SU-DHL-6 (cell line): ENCODE measurements at regions not wholly inside any gene's neighbourhood (a gene's known extent, or its start where the extent isn't known, plus 50 kb on each side); places are given as distances from the start of the nearest gene placed in this dataset.

Source experiments
- H2AFZ ChIP-seq: fragments of 200-600 bp; sonication (generic); 2 replicates; pipeline ENCODE4 v1.6.1; 2014; ENCODE audit warnings: low read depth, mild to moderate bottlenecking, moderate library complexity, mixed read lengths, antibody characterized with exemption, low read length; ENCODE audit not compliant: severe bottlenecking
- H3F3A ChIP-seq: fragments of 200-600 bp; shearing (Covaris generic); 2 replicates; pipeline ENCODE4 v1.6.0; 2016; ENCODE audit warnings: antibody characterized with exemption, mild to moderate bottlenecking; ENCODE audit not compliant: insufficient read depth
- H3K27ac ChIP-seq: fragments of 200-600 bp; sonication (generic); 2 replicates; pipeline ENCODE4 v1.5.1; 2016; ENCODE audit warnings: low read depth, mild to moderate bottlenecking, low read length, moderate library complexity, mixed read lengths
- H3K27me3 ChIP-seq: fragments of 200-600 bp; sonication (generic), shearing (Covaris generic); 2 replicates; pipeline ENCODE4 v1.6.0; 2014; ENCODE audit warnings: mild to moderate bottlenecking, low read length
- H3K36me3 ChIP-seq: fragments of 200-600 bp; sonication (generic); 2 replicates; pipeline ENCODE4 v1.6.1; 2014; ENCODE audit warnings: mild to moderate bottlenecking, low read length, mixed read lengths
- H3K4me2 ChIP-seq: fragments of 300-600, 200-600 bp; shearing (Covaris generic), sonication (generic); 2 replicates; pipeline ENCODE4 v1.6.0; 2014; ENCODE audit warnings: low read length, low read depth, mild to moderate bottlenecking; ENCODE audit not compliant: poor library complexity, severe bottlenecking
- H3K4me3 ChIP-seq: fragments of 200-600 bp; sonication (generic); 2 replicates; pipeline ENCODE4 v1.5.1; 2014; ENCODE audit warnings: antibody characterized with exemption, low read length, mild to moderate bottlenecking, mixed read lengths; ENCODE audit not compliant: insufficient read depth, poor library complexity, severe bottlenecking
- H3K79me2 ChIP-seq: fragments of 200-600 bp; sonication (generic); 2 replicates; pipeline ENCODE4 v1.6.1; 2014; ENCODE audit warnings: mild to moderate bottlenecking, low read length, moderate library complexity; ENCODE audit not compliant: insufficient read depth
- H3K9ac ChIP-seq: fragments of 200-600 bp; sonication (generic); 2 replicates; pipeline ENCODE4 v1.7.0; 2014; ENCODE audit warnings: mild to moderate bottlenecking, low read length
- H3K9me2 ChIP-seq: fragments of 200-600 bp; sonication (generic); replicated peaks from 2 replicates; pipeline ENCODE4 v1.6.1; 2014; ENCODE audit warnings: low read length; ENCODE audit not compliant: insufficient read depth
- H3K9me3 ChIP-seq: fragments of 200-600 bp; sonication (generic); 2 replicates; pipeline ENCODE4 v1.6.1; 2014; ENCODE audit warnings: low read length, mixed read lengths; ENCODE audit not compliant: insufficient read depth
- H4K20me1 ChIP-seq: fragments of 200-600 bp; sonication (generic); 2 replicates; pipeline ENCODE4 v1.6.1; 2014; ENCODE audit warnings: low read depth, mild to moderate bottlenecking, antibody characterized with exemption, low read length, moderate library complexity, mixed read lengths
- EZH2phosphoT487 ChIP-seq: fragments of 200-600 bp; sonication (generic), shearing (Covaris generic); conservative IDR thresholded peaks from 2 replicates; pipeline ENCODE4 v1.6.1; 2018; ENCODE audit warnings: mild to moderate bottlenecking, antibody characterized with exemption, low read length, moderate library complexity, mixed read lengths
- TF ChIP-seq, protein P1 (sequence below): fragments of 200-600 bp; sonication (generic); IDR thresholded peaks from one replicate; pipeline ENCODE4 v1.5.1; 2017; ENCODE audit warnings: antibody characterized with exemption, mild to moderate bottlenecking, low read length, moderate library complexity; ENCODE audit not compliant: insufficient read depth, poor library complexity, severe bottlenecking

DNA sequence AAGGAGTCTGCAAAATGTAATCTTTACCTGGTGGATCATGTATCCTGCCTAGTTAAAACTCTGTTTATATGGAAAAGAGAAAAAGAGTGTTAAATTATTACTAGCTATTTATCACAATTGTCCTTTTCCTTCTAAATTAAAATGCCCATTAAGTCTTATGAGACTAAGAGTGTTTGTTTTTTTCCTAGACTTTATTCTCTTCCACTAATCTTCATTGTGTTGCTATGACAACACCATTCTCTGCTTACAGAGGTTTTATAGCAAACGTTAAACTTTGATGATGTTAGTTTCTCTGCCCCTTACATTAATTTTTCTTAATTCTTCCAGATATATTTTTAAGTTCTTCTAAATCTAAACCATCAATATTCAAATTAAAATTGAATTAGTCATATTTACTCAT is 420.8 kb downstream of the TBC1D32 start:
- Histone ChIP-seq H3K9me3 (no peaks in the 10 kb centered on the region), H3K9ac (no peak overlapping the region), H3K79me2 (no peaks in the 10 kb centered on the region), H4K20me1 (no peaks in the 10 kb centered on the region), H3K27ac (no peak overlapping the region), H2AFZ (no peak overlapping the region), H3K27me3 (no peaks in the 10 kb centered on the region), H3F3A (no peaks in the 10 kb centered on the region), H3K4me3 (no peak overlapping the region), H3K4me2 (no peak overlapping the region), H3K9me2 (no peaks in the 10 kb centered on the region), H3K36me3 (no peaks in the 10 kb centered on the region)
- TF ChIP-seq EZH2phosphoT487, result no peak

DNA sequence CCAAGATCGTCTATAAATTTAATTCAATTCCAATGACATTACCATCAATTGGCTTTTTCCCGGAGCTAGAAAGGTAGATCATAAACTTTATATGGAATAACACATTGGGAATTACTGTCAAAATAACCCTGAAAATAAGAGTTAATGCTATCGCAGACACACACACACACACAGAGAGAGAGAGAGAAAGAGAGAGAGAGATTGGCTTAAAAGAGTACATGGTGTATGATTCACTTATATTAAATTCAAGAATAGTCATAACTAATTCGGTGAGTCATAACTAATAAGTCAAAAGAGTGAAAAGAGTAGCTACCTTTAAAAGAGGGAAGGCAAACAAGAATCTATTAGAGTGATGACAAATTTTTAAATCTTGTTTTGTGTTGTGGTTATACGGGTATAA is 425.5 kb downstream of the TBC1D32 start:
- Histone ChIP-seq H3K4me3 (no peak overlapping the region), H3K9me3 (no peaks in the 10 kb centered on the region), H3K27ac (no peak overlapping the region), H3K36me3 (no peaks in the 10 kb centered on the region), H4K20me1 (no peaks in the 10 kb centered on the region), H3K4me2 (no peak overlapping the region), H3F3A (no peaks in the 10 kb centered on the region), H2AFZ (no peak overlapping the region), H3K9ac (no peak overlapping the region), H3K9me2 (no peaks in the 10 kb centered on the region), H3K79me2 (no peaks in the 10 kb centered on the region), H3K27me3 (no peaks in the 10 kb centered on the region)
- TF ChIP-seq, protein P1, sequence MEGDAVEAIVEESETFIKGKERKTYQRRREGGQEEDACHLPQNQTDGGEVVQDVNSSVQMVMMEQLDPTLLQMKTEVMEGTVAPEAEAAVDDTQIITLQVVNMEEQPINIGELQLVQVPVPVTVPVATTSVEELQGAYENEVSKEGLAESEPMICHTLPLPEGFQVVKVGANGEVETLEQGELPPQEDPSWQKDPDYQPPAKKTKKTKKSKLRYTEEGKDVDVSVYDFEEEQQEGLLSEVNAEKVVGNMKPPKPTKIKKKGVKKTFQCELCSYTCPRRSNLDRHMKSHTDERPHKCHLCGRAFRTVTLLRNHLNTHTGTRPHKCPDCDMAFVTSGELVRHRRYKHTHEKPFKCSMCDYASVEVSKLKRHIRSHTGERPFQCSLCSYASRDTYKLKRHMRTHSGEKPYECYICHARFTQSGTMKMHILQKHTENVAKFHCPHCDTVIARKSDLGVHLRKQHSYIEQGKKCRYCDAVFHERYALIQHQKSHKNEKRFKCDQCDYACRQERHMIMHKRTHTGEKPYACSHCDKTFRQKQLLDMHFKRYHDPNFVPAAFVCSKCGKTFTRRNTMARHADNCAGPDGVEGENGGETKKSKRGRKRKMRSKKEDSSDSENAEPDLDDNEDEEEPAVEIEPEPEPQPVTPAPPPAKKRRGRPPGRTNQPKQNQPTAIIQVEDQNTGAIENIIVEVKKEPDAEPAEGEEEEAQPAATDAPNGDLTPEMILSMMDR, result no peak
- no peak for TF ChIP-seq EZH2phosphoT487

DNA sequence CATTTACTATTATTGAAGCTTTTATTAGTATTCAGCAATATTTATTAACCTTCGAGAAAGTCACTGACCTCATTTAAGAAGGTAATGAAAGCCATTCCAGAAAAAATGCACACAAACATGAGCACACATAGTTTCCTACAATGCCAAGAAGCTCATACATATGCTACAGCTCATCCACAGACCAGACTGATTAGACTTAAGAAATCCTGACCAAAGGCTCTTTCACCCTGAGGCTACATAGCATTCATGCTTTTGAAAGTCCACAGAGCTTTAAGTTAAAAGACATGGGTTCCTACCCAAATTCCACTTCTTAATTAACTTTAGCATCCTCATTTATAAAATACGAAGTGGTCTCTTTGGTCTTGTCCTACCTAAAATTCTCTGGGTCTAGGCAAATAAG is 430.4 kb downstream of the TBC1D32 start:
- no peaks in the 10 kb centered on the region for H3K79me2 ChIP-seq
- H3K27me3 ChIP-seq, result no peaks in the 10 kb centered on the region
- TF ChIP-seq, protein P1, result no peak
- no peak for TF ChIP-seq EZH2phosphoT487
- no peaks in the 10 kb centered on the region for H4K20me1 ChIP-seq
- no peak overlapping the region for H2AFZ ChIP-seq
- no peaks in the 10 kb centered on the region for H3K9me2 ChIP-seq
- H3K4me2 ChIP-seq, result no peak overlapping the region
- no peaks in the 10 kb centered on the region for H3K9me3 ChIP-seq
- no peaks in the 10 kb centered on the region for H3F3A ChIP-seq
- H3K36me3 ChIP-seq, result no peaks in the 10 kb centered on the region
- H3K4me3 ChIP-seq, result no peak overlapping the region
- no peak overlapping the region for H3K27ac ChIP-seq
- H3K9ac ChIP-seq, result no peak overlapping the region

DNA sequence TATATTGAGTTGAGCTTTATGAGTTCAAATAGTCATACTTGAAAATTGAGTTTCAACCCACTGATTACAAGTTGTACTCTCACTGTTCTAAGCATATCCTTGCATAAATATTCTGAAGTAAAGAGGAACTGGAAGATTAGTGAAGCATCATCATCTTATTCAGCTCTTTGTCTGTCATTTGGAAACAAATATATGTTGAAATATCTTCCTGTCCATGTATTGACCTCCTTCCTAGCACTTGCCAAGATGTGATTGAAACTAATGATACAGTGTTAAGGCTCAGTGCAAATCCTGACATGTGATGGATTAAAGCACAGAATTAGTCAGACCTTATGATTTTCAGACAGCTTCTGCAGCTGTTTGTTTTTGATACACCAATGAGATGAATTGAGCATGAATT is 434.3 kb downstream of the TBC1D32 start:
- Histone ChIP-seq H3K9ac (no peak overlapping the region), H3K4me3 (no peak overlapping the region), H3K27ac (no peak overlapping the region), H3K9me3 (no peaks in the 10 kb centered on the region), H4K20me1 (no peaks in the 10 kb centered on the region), H2AFZ (no peak overlapping the region), H3K4me2 (no peak overlapping the region), H3K27me3 (no peaks in the 10 kb centered on the region), H3K36me3 (no peaks in the 10 kb centered on the region), H3F3A (no peaks in the 10 kb centered on the region), H3K79me2 (no peaks in the 10 kb centered on the region), H3K9me2 (no peaks in the 10 kb centered on the region)
- TF ChIP-seq EZH2phosphoT487, result no peak
- TF ChIP-seq, protein P1, result no peak
